IPS-18a (cell line): ENCODE measurements at regions not wholly inside any gene's neighbourhood (a gene's known extent, or its start where the extent isn't known, plus 50 kb on each side); places are given as distances from the start of the nearest gene placed in this dataset.

Experiments
- H3K27ac ChIP-seq: one replicate; pipeline ENCODE4 v1.5.1; 2013; ENCODE audit warnings: low read length
- H3K27me3 ChIP-seq: one replicate; pipeline ENCODE4 v1.6.1; 2013; ENCODE audit warnings: mild to moderate bottlenecking, low read length; ENCODE audit not compliant: control insufficient read depth, insufficient read depth
- H3K36me3 ChIP-seq: one replicate; pipeline ENCODE4 v1.6.1; 2013; ENCODE audit warnings: low read depth, low read length; ENCODE audit not compliant: control insufficient read depth
- H3K4me1 ChIP-seq: one replicate; pipeline ENCODE4 v1.6.1; 2013; ENCODE audit warnings: low read depth, low read length; ENCODE audit not compliant: control insufficient read depth
- H3K4me3 ChIP-seq: one replicate; pipeline ENCODE4 v1.5.1; 2013; ENCODE audit warnings: low read length
- H3K9ac ChIP-seq: one replicate; pipeline ENCODE4 v1.6.1; 2013; ENCODE audit warnings: mild to moderate bottlenecking, low read length, moderate library complexity
- H3K9me3 ChIP-seq: one replicate; pipeline ENCODE4 v1.6.1; 2013; ENCODE audit warnings: low read depth, low read length; ENCODE audit not compliant: control insufficient read depth

DNA sequence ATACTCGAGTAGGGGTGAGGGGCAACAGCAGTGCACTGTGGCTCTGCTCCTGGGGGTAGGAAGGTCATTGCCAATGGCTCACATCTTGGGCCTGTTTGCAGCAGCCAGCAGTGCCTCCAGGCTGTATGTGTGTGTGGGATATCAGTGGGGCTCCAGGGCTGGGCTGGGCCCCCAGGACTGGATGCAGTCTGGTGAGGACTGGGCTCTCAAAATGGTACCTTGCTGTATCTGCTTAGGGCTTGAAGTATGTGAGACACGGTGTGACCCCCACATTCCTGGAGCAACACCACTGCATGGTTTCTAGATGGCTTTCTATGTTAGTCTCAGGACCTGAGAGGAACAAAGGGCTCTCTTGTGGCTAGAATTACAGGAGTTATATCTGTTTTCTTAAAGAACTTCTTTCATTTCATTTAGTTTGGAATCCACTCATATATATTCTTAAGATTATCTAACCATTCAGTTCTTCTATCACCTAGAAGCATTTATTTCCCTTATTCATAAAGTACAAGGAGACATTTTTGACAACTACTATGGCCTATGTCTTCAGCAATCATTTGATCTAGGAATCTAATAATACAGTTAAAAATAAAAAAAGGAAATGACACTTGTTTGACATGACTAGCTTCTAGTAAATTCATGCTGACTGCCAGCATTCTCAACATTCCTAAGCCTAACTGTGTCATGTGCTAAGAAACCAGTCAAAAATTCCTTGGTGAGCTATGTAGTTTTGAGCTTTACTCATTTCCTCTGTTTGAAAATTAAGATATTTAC is 443.2 kb upstream of the SEMA3A start:
- no peak overlapping the region for H3K4me3 ChIP-seq
- no peak overlapping the region for H3K9ac ChIP-seq
- no peaks in the 10 kb centered on the region for H3K9me3 ChIP-seq
- H3K4me1 ChIP-seq, result peaks cover 28% of the 10 kb centered on the region
- H3K27me3 ChIP-seq, result no peaks in the 10 kb centered on the region
- H3K27ac ChIP-seq, result no peak overlapping the region
- no peaks in the 10 kb centered on the region for H3K36me3 ChIP-seq

DNA sequence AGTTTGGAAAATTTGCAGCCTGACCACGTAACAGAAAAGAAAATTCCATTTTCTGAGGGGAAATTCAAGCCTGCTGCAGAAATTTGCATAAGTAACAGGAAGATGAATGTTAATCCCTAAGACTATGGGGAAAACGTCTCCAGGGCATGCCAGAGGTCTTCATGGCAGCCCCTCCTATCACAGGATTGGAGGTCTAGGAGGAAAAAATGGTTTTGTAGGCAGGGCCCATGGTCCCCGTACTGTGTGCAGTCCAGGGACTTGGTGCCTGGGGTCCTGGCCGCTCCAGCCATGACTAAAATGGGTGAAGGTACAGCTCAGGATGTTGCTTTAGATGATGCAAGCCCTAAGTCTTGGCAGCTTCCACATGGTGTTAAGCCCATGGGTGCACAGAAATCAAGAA is 437.3 kb upstream of the SEMA3A start:
- H3K27me3 ChIP-seq, result no peaks in the 10 kb centered on the region
- no peak overlapping the region for H3K27ac ChIP-seq
- no peaks in the 10 kb centered on the region for H3K4me1 ChIP-seq
- peaks cover 6% of the 10 kb centered on the region for H3K9me3 ChIP-seq
- H3K4me3 ChIP-seq, result no peak overlapping the region
- H3K9ac ChIP-seq, result no peak overlapping the region
- H3K36me3 ChIP-seq, result no peaks in the 10 kb centered on the region

GRCh38 chr7:84629640-84630318 is 435.2 kb upstream of the SEMA3A start:
- Histone ChIP-seq H3K4me1 (no peaks in the 10 kb centered on the region), H3K9me3 (peaks cover 6% of the 10 kb centered on the region), H3K36me3 (no peaks in the 10 kb centered on the region), H3K9ac (no peak overlapping the region), H3K4me3 (no peak overlapping the region), H3K27ac (no peak overlapping the region), H3K27me3 (no peaks in the 10 kb centered on the region)

DNA sequence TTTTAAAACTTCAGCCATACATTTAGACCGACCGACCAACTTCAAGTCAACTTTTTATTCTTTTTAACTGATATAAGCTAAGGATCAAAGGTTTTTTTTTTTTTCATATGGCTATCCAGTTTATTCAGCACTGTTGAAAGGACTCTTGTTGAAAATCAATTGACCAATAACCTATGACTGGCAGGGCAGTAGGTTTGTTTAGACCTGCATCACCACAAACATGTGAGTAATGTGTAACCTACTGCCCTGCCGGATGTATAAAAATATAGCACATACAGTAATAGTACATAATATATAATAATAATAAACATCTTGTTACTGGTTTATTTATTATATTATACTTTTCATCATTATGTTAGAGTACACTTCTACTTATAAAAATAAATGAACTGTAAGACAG is 434.6 kb upstream of the SEMA3A start:
- Histone ChIP-seq H3K4me1 (no peaks in the 10 kb centered on the region), H3K36me3 (no peaks in the 10 kb centered on the region), H3K27me3 (no peaks in the 10 kb centered on the region), H3K27ac (no peak overlapping the region), H3K9me3 (peaks cover 6% of the 10 kb centered on the region), H3K4me3 (no peak overlapping the region), H3K9ac (no peak overlapping the region)

GRCh38 chr7:84627250-84627649 is 432.7 kb upstream of the SEMA3A start:
- Histone ChIP-seq H3K4me1 (no peaks in the 10 kb centered on the region), H3K9me3 (peaks cover 3% of the 10 kb centered on the region), H3K9ac (no peak overlapping the region), H3K36me3 (no peaks in the 10 kb centered on the region), H3K27me3 (no peaks in the 10 kb centered on the region), H3K4me3 (no peak overlapping the region), H3K27ac (no peak overlapping the region)

DNA sequence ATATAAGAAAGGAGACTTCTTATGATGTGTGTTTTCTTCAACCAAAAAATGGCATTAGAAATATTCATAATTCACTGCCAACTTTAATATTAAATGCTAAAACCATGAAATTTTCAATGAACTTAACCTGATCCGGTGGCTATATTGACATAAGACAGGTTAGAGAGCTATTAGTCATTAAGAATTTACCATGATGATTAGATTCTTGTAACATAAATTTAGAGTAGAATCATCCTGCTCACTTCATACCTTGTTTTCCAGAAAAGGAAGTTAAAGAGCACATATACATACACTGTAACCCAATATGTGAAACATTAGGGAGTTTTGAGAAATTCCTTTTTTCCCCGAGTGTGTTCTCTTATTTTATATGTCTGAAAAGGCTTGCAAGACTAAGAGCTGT is 430.3 kb upstream of the SEMA3A start:
- H3K4me1 ChIP-seq, result no peaks in the 10 kb centered on the region
- no peak overlapping the region for H3K4me3 ChIP-seq
- no peaks in the 10 kb centered on the region for H3K36me3 ChIP-seq
- no peak overlapping the region for H3K27ac ChIP-seq
- H3K9me3 ChIP-seq, result no peaks in the 10 kb centered on the region
- no peak overlapping the region for H3K9ac ChIP-seq
- no peaks in the 10 kb centered on the region for H3K27me3 ChIP-seq

GRCh38 chr7:84624527-84624926 is 429.9 kb upstream of the SEMA3A start:
- Histone ChIP-seq H3K36me3 (no peaks in the 10 kb centered on the region), H3K9me3 (no peaks in the 10 kb centered on the region), H3K9ac (no peak overlapping the region), H3K27me3 (no peaks in the 10 kb centered on the region), H3K4me3 (no peak overlapping the region), H3K27ac (no peak overlapping the region), H3K4me1 (no peaks in the 10 kb centered on the region)

DNA sequence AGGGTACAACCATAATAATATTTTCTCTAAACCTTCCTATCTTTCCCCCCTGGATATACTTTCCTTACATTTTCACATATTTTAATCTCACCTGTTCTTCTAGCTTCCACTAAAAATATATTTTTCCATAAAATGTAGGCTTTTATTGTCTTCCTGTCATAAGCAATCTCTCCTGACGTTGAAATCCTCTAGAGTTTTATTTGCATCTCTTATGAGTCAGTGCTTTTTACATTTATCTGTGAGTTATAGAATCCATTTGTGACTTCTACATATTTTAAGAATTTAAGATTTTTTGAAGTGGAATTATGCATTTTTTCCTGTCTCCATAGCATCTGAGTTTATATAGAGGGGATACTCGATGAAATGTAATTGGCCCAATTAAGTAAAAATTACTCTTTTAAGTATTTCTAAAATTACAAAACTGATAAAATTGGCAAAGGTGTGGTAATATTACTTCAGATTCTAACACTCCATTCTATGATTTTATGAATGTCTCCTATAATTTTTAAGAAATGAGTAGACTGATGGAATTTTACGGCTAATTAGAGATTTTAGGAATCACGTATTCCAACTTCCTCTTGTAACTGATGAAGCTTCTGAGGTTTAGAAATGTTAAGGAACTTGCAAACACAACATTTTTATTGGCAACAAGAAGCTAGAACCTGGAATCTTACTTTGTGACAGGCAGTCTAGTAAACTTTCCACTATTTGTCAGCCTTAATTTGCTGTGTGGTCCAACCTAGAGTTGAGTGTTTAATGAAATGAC is 422.9 kb upstream of the SEMA3A start:
- Histone ChIP-seq H3K36me3 (no peaks in the 10 kb centered on the region), H3K9me3 (no peaks in the 10 kb centered on the region), H3K9ac (no peak overlapping the region), H3K4me3 (no peak overlapping the region), H3K4me1 (no peaks in the 10 kb centered on the region), H3K27me3 (no peaks in the 10 kb centered on the region), H3K27ac (no peak overlapping the region)

GRCh38 chr7:84614821-84615501 is 420.4 kb upstream of the SEMA3A start:
- H3K9me3 ChIP-seq, result no peaks in the 10 kb centered on the region
- no peaks in the 10 kb centered on the region for H3K4me1 ChIP-seq
- H3K4me3 ChIP-seq, result no peak overlapping the region
- no peaks in the 10 kb centered on the region for H3K27me3 ChIP-seq
- no peaks in the 10 kb centered on the region for H3K36me3 ChIP-seq
- H3K27ac ChIP-seq, result no peak overlapping the region
- H3K9ac ChIP-seq, result no peak overlapping the region

- Histone ChIP-seq H3K27me3 (no peaks in the 10 kb centered on the region), H3K9me3 (no peaks in the 10 kb centered on the region), H3K27ac (no peak overlapping the region), H3K9ac (no peak overlapping the region), H3K4me1 (no peaks in the 10 kb centered on the region), H3K36me3 (no peaks in the 10 kb centered on the region), H3K4me3 (no peak overlapping the region)
These were observed 418.5 kb upstream of the SEMA3A start for GRCh38 chr7:84612981-84613681.

GRCh38 chr7:84611391-84611790 is 416.8 kb upstream of the SEMA3A start:
- Histone ChIP-seq H3K4me1 (no peaks in the 10 kb centered on the region), H3K9ac (no peak overlapping the region), H3K4me3 (no peak overlapping the region), H3K36me3 (no peaks in the 10 kb centered on the region), H3K9me3 (no peaks in the 10 kb centered on the region), H3K27me3 (no peaks in the 10 kb centered on the region), H3K27ac (no peak overlapping the region)
